Neural cell (in vitro differentiated cells): ENCODE measurements at regions not wholly inside any gene's neighbourhood (a gene's known extent, or its start where the extent isn't known, plus 50 kb on each side); places are given as distances from the start of the nearest gene placed in this dataset.

Source experiments
- EP300 ChIP-seq: fragments of 450-650 bp; conservative IDR thresholded peaks from 2 replicates; pipeline ENCODE4 v1.6.1; 2014; ENCODE audit warnings: antibody characterized with exemption, mild to moderate bottlenecking, moderate library complexity; ENCODE audit not compliant: poor library complexity, severe bottlenecking
- EZH2 ChIP-seq: fragments of 200-600, 300-800 bp; shearing (Covaris generic), sonication (generic); IDR thresholded peaks from 2 replicates; pipeline ENCODE4 v1.6.1; 2014; ENCODE audit warnings: antibody characterized with exemption, low read length, borderline replicate concordance, mild to moderate bottlenecking; ENCODE audit not compliant: insufficient read depth, poor library complexity, severe bottlenecking
- MXI1 ChIP-seq: fragments of 450-650 bp; conservative IDR thresholded peaks from 2 replicates; pipeline ENCODE4 v1.6.1; 2014; ENCODE audit warnings: antibody characterized with exemption, mild to moderate bottlenecking; ENCODE audit not compliant: poor library complexity, severe bottlenecking
- POLR2AphosphoS5 ChIP-seq: IDR thresholded peaks from 2 replicates; pipeline ENCODE4 v1.6.1; 2012
- RAD21 ChIP-seq: fragments of 450-650 bp; conservative IDR thresholded peaks from 2 replicates; pipeline ENCODE4 v1.6.1; 2014; ENCODE audit warnings: antibody characterized with exemption, mild to moderate bottlenecking, moderate library complexity
- SMC3 ChIP-seq: fragments of 450-650 bp; conservative IDR thresholded peaks from 2 replicates; pipeline ENCODE4 v1.6.1; 2014; ENCODE audit warnings: antibody characterized with exemption, mild to moderate bottlenecking, moderate library complexity; ENCODE audit not compliant: poor library complexity
- TF ChIP-seq, protein P1 (sequence below): fragments of 450-650 bp; IDR thresholded peaks from 2 replicates; pipeline ENCODE4 v1.5.1; 2014; ENCODE audit warnings: antibody characterized with exemption, mild to moderate bottlenecking, moderate library complexity; ENCODE audit not compliant: poor library complexity, severe bottlenecking
- TF ChIP-seq, protein P2 (sequence below): IDR thresholded peaks from 2 replicates; pipeline ENCODE4 v1.6.1; 2012; ENCODE audit warnings: borderline replicate concordance

DNA sequence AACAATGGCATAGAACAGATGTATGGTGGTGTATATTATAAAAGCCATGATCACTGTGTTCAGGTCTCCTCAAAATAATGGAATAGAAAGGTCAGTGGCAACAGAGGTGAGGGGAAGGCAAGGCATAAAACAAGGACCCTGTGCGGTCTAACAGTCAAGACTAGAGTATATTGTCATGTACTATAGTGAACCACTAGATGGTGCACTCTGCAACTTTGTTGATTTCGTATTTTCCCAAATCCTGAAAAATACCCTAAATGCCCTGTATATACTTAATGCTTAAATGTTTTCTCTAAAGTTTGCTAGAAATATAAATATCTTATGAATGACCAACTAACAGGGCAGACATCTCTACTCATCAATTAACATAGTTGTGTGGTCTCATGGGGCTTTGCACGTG lies 453.0 kb downstream of the PCDH11X start:
- TF ChIP-seq MXI1 (no peak), SMC3 (peak; percentile 41), RAD21 (peak; percentile 60), EP300 (no peak), POLR2AphosphoS5 (no peak), EZH2 (no peak)
- TF ChIP-seq, protein P1, sequence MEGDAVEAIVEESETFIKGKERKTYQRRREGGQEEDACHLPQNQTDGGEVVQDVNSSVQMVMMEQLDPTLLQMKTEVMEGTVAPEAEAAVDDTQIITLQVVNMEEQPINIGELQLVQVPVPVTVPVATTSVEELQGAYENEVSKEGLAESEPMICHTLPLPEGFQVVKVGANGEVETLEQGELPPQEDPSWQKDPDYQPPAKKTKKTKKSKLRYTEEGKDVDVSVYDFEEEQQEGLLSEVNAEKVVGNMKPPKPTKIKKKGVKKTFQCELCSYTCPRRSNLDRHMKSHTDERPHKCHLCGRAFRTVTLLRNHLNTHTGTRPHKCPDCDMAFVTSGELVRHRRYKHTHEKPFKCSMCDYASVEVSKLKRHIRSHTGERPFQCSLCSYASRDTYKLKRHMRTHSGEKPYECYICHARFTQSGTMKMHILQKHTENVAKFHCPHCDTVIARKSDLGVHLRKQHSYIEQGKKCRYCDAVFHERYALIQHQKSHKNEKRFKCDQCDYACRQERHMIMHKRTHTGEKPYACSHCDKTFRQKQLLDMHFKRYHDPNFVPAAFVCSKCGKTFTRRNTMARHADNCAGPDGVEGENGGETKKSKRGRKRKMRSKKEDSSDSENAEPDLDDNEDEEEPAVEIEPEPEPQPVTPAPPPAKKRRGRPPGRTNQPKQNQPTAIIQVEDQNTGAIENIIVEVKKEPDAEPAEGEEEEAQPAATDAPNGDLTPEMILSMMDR = peak; percentile 52
- TF ChIP-seq, protein P2, sequence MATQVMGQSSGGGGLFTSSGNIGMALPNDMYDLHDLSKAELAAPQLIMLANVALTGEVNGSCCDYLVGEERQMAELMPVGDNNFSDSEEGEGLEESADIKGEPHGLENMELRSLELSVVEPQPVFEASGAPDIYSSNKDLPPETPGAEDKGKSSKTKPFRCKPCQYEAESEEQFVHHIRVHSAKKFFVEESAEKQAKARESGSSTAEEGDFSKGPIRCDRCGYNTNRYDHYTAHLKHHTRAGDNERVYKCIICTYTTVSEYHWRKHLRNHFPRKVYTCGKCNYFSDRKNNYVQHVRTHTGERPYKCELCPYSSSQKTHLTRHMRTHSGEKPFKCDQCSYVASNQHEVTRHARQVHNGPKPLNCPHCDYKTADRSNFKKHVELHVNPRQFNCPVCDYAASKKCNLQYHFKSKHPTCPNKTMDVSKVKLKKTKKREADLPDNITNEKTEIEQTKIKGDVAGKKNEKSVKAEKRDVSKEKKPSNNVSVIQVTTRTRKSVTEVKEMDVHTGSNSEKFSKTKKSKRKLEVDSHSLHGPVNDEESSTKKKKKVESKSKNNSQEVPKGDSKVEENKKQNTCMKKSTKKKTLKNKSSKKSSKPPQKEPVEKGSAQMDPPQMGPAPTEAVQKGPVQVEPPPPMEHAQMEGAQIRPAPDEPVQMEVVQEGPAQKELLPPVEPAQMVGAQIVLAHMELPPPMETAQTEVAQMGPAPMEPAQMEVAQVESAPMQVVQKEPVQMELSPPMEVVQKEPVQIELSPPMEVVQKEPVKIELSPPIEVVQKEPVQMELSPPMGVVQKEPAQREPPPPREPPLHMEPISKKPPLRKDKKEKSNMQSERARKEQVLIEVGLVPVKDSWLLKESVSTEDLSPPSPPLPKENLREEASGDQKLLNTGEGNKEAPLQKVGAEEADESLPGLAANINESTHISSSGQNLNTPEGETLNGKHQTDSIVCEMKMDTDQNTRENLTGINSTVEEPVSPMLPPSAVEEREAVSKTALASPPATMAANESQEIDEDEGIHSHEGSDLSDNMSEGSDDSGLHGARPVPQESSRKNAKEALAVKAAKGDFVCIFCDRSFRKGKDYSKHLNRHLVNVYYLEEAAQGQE = no peak
